ENCODE measurements at regions not wholly inside any gene's neighbourhood (a gene's known extent, or its start where the extent isn't known, plus 50 kb on each side); places are given as distances from the start of the nearest gene placed in this dataset.

GRCh38 chr14:61953602-61954001, 191.4 kb downstream of the SNAPC1 start:
- no peak for DNase-seq

- no peak for DNase-seq
Observed at GRCh38 chr14:61954306-61954705, 192.1 kb downstream of the SNAPC1 start.

GRCh38 chr14:61956517-61956916, 194.3 kb downstream of the SNAPC1 start:
- DNase-seq, result no peak

- DNase-seq, result no peak
Observed at GRCh38 chr14:61959348-61959747, 197.1 kb downstream of the SNAPC1 start.

- no peak for DNase-seq
Observed at GRCh38 chr14:61961369-61961768, 199.1 kb downstream of the SNAPC1 start.

DNA sequence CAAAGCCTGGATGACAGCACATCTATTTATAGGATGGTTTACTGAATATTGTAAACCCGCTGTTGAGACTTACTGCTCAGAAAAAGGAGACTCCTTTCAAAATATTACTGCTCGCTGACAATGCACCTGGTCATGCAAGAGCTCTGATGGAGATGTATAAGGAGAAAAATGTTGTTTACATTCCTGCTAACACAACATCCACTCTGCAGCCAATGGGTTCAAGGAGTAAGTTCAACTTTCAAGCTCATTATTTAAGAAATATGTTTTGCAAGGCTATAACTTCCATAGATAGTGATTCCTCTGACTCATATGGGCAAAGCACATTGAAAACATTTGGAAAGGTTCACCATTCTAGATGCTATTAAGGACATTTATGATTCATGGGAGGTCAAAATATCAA, 201.7 kb downstream of the SNAPC1 start:
- no peak for DNase-seq

GRCh38 chr14:61965030-61965745, 203.0 kb downstream of the SNAPC1 start:
- DNase-seq, result no peak

- DNase-seq, result no peak
Observed at GRCh38 chr14:61968207-61968606, 206.0 kb downstream of the SNAPC1 start.

GRCh38 chr14:61972711-61973110, 210.5 kb downstream of the SNAPC1 start:
- DNase-seq, result no peak

DNA sequence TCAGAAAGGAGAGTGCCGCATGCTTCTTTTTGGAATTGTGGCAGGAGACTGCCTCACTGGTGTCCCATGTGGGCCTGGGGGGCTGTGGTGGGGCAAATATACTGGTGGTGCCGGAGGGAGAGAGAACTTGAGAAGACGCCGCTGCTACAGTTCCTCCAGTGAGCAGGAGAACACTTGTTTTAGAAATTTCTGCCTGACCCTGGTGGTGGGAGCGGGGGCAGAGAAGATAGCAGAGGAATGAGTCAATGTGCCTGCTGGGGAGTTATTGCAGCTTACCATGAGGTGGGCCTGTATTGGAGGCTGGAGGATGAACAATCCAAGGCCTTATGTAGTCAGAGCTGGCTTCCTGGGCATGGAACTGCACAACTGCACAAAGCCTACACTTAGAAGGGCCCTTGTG, 211.8 kb downstream of the SNAPC1 start:
- no peak for DNase-seq

DNA sequence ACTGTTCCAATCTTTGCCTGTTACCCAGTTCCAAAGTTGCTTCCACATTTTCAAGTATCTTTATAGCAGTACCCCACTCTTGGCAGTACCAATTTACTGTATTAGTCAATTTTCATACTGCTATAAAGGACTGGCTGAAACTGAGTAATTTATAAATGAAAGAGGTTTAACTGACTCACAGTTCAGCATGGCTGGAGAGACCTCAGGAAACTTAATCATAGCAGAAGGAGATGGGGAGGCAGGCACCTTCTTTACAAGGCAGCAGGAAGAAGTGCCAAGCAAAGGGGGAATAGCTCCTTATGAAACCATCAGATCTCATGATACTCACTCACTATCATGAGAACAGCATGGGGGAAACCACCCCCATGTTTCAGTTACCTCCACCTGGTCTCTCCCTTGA, 215.0 kb downstream of the SNAPC1 start:
- DNase-seq, result no peak

GRCh38 chr14:61988240-61988639, 226.0 kb downstream of the SNAPC1 start:
- DNase-seq, result no peak

DNA sequence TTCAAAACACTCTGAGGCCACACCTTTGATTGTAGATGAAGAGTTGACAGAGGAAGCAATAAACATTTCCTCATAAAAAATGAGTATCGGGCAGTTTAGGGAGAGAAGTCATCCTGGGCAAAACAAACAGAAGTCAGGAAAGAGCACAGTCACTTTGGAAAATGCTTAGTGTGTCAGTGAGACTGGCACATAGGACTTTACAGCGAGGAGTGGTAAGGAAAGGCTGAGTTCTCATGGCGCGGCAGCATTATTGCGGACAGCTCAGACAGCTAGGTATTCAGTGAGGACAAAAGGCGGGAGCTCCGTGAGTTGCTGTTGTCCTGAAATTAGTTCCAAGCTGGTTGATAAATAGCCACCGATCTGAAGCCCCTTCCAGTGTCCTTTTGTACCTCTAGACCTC, 229.9 kb downstream of the SNAPC1 start:
- DNase-seq, result no peak

GRCh38 chr14:61992926-61993325, 230.7 kb downstream of the SNAPC1 start:
- no peak for DNase-seq

DNA sequence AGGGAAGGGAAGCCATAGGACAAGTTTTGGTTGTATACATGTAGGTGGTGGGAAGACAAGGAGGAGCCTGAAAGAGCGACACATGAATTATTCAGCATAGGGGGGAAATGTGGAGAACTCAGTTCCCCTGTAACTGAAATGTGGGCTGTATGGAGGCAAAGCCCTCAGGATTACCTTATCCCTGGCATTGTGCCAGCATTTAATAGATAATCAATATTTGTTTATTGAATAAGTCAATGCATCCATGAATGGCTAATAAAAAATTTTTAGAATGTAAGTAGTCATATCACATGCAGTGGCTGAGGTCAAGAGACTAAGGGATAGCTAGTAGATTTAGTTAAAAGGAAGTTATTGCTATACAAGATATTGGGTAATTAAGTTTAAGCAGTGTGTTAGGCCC, 232.4 kb downstream of the SNAPC1 start:
- no peak for DNase-seq

GRCh38 chr14:61996753-61997152, 234.5 kb downstream of the SNAPC1 start:
- DNase-seq, result no peak

- DNase-seq, result no peak
Observed at GRCh38 chr14:61997161-61997560, 234.9 kb downstream of the SNAPC1 start.

DNA sequence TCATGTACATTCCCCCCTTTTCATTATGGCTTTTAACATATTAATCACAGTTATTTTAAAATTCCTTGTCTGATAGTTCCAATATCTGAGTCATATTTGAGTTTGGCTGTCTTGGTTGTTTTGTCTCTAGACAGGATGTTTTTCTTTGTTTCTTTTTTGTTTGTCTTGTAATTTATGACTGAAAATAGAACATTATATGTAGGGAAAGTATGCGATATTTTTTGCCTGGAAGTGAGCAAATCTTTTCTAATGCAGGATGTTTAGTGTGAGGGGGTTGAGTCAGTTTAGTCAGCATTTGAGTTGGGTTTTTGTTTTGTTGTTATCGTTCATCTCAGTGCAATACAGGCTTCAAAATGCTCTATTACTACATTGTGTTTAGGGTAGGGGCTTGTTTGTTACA, 239.7 kb downstream of the SNAPC1 start:
- no peak for DNase-seq

DNA sequence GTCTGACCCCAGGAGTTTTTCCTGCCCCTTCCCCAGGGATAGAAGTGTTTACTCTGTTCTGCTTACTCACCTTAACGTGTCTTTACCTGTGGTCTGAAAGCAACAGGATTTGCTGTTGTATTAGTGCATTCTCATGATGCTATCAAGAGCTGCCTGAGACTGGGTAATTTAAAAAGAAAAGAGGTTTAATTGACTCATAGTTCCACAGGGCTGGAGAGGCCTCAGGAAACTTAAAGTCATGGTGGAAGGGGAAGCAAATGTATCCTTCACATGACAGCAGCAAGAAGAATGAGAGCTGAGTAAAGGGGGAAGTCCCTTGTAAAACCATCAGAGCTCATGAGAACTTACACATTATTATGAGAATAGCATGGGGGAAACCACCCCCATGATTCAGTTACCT, 240.4 kb downstream of the SNAPC1 start:
- no peak for DNase-seq

DNA sequence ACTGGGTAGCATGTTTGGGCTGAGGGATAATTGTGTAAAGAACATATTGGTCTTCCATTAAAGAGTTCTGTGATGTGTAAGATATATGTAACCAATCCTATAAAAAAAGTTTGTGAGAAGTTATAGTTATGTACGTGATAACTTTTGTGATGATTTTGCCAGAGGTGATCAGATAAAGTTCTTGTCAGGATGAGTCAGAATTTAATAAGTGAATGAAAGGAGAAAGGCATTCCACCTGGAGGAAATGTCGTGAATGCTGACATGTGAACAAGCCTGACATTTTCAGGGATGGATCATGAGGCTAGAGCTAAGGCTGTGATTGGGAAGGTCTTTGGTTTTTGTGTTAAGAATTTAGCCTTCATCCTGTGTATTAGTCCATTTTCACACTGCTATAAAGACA, 241.5 kb downstream of the SNAPC1 start:
- DNase-seq, result no peak

DNA sequence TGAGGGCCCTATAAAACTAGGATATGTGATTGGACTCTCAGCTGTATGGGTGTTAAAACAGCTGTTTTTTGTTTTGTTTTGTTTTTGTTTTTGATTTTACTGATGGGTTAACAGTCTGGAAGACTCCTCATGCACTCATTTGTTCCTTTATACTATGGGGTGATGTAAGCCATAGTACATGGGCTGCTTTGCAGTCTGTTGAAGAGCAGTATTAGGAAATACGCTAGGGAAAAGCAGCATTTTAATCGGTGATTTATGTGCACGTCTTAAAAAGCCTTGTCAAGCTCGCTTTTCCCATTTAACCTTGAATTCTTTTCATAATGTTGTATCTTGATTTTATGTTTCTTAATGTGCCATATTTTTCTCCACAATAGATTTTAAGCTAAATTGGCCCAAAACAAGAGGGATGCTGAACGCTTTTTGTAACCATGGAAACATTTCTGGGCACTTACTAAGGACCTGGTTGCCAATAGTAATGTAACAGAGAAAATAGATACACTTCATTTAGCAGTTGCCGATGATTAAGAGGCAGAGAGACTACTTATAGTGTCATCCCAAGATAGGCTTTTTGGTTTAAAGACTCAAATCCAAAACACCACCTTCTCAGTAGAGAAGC, 244.0 kb downstream of the SNAPC1 start:
- DNase-seq, result no peak

GRCh38 chr14:62015243-62015642, 253.0 kb downstream of the SNAPC1 start:
- no peak for DNase-seq

GRCh38 chr14:62015945-62016344, 253.7 kb downstream of the SNAPC1 start:
- DNase-seq, result no peak

DNA sequence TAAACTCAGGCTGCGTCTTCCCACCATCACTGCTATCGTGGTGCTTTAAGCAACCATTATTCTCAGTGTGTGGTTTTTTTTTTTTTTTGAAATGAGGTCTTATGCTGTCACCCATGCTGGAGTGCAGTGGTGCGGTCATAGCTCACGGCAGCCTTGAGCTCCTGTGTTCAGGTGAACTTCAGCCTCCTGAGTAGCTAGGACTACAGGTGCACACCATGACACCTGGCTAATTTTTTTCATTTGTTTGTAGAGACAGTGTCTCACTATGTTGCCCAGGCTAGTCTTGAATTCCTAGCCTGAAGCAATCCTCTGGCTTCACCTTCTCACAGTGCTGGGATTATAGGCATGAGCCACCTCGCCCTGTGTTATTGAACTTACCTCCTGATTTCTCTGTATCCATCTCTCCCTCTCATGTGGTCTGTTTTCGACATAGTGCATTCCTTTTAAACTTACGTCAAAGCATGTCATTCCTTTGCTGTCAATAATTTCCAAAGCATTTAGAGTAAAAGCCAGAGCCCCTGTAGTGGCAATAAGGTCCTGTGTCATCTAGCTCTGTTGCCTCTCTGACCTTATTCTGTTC, 255.5 kb downstream of the SNAPC1 start:
- DNase-seq, result no peak

DNA sequence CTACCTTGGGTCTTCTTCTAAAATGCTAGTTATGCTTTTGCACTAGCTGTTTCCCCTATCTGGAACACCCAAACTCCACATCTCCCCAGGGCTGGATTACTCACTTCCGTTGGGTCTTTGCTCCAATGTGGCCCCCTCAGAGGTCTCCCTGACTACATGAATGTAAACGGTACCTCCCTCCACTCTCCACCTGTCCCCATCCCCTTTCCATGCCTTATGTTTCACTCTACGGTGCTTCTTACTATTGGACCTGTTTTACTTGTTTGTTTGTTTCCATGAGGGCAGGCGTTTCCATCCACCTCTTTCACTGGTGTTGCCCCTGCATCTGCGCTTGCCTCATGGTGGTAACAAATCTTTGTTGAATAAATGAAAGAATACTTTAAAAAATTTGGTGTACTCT, 256.4 kb downstream of the SNAPC1 start:
- no peak for DNase-seq
